HEK293 (cell line): ENCODE measurements at regions not wholly inside any gene's neighbourhood (a gene's known extent, or its start where the extent isn't known, plus 50 kb on each side); places are given as distances from the start of the nearest gene placed in this dataset.

ENCODE experiments used
- CTCF ChIA-PET: fragments of 350-600 bp; formaldehyde crosslinking; extraction: SDS; loops from one replicate; lab custom pipeline; 2021; ENCODE audit warnings: antibody characterized with exemption; lab: Yijun Ruan, JAX
- POLR2A ChIA-PET: fragments of 300-600 bp; formaldehyde crosslinking; extraction: SDS; loops from one replicate; lab custom pipeline; 2020; ENCODE audit warnings: antibody characterized with exemption, inconsistent platforms; lab: Yijun Ruan, JAX
- H3K27ac ChIP-seq: fragments of 200-500 bp; sonication (Bioruptor generic); 2 replicates; pipeline ENCODE4 v1.5.1; 2014; ENCODE audit warnings: low read depth, low read length, control low read depth, inconsistent platforms; ENCODE audit errors: extremely low read depth
- H3K36me3 ChIP-seq, 2 experiments: fragments of 200-500 bp in 1 of 2; sonication (Bioruptor generic) in 1 of 2; 1 replicate in 1 of 2; 2 replicates in 1 of 2; pipeline ENCODE4 v1.5.1; 2014 to 2017; ENCODE audit warnings: inconsistent platforms in 2 of 2, low read length in 2 of 2; ENCODE audit not compliant: control insufficient read depth in 2 of 2, insufficient read depth in 1 of 2
- H3K4me1 ChIP-seq: fragments of 200-500 bp; sonication (Bioruptor generic); 2 replicates; pipeline ENCODE4 v1.5.1; 2014; ENCODE audit warnings: mild to moderate bottlenecking, low read length, inconsistent platforms; ENCODE audit not compliant: control insufficient read depth, insufficient read depth
- H3K4me3 ChIP-seq: 2 replicates; pipeline ENCODE4 v1.5.1; 2011; ENCODE audit warnings: low read depth, mild to moderate bottlenecking, control low read depth, low read length, moderate library complexity
- H3K9me3 ChIP-seq: fragments of 200-500 bp; sonication (Bioruptor generic); 2 replicates; pipeline ENCODE4 v1.5.1; 2014; ENCODE audit warnings: low read depth, low read length, inconsistent platforms; ENCODE audit not compliant: control insufficient read depth, insufficient read depth
- AEBP2 ChIP-seq: fragments of 450-650 bp; formaldehyde crosslinking; IDR thresholded peaks from 2 replicates; pipeline ENCODE4 v1.5.1; 2016; ENCODE audit warnings: missing biosample characterization, missing genetic modification characterization, borderline replicate concordance
- CTCF ChIP-seq: fragments of 450-650 bp; formaldehyde crosslinking; IDR thresholded peaks from 2 replicates; pipeline ENCODE4 v1.5.1; 2016; ENCODE audit warnings: missing biosample characterization, missing genetic modification characterization
- HOXA7 ChIP-seq: sonication (generic); formaldehyde crosslinking; IDR thresholded peaks from 2 replicates; pipeline ENCODE4 v1.8.1; 2022; ENCODE audit warnings: missing genetic modification reagents, borderline replicate concordance
- MZF1 ChIP-seq: fragments of 450-650 bp; formaldehyde crosslinking; IDR thresholded peaks from 2 replicates; pipeline ENCODE4 v1.5.1; 2017; ENCODE audit warnings: missing biosample characterization, missing genetic modification characterization, borderline replicate concordance
- TRIM28 ChIP-seq: IDR thresholded peaks from 2 replicates; pipeline ENCODE4 v1.6.1; 2011; ENCODE audit warnings: low read length, control low read depth, borderline replicate concordance
- YY2 ChIP-seq: fragments of 450-650 bp; formaldehyde crosslinking; IDR thresholded peaks from 2 replicates; pipeline ENCODE4 v1.5.1; 2016; ENCODE audit warnings: missing biosample characterization, missing genetic modification characterization
- ZNF133 ChIP-seq: fragments of 450-650 bp; formaldehyde crosslinking; IDR thresholded peaks from 2 replicates; pipeline ENCODE4 v1.5.1; 2016; ENCODE audit warnings: missing biosample characterization, missing genetic modification characterization
- ZNF140 ChIP-seq: fragments of 450-650 bp; formaldehyde crosslinking; IDR thresholded peaks from 2 replicates; pipeline ENCODE4 v1.5.1; 2016; ENCODE audit warnings: missing biosample characterization, missing genetic modification characterization
- ZNF157 ChIP-seq: fragments of 450-650 bp; formaldehyde crosslinking; IDR thresholded peaks from 2 replicates; pipeline ENCODE4 v1.5.1; 2016; ENCODE audit warnings: missing biosample characterization, missing genetic modification characterization
- ZNF202 ChIP-seq: fragments of 450-650 bp; formaldehyde crosslinking; IDR thresholded peaks from 2 replicates; pipeline ENCODE4 v1.5.1; 2016; ENCODE audit warnings: missing biosample characterization, missing genetic modification characterization, borderline replicate concordance
- ZNF302 ChIP-seq: fragments of 450-650 bp; formaldehyde crosslinking; IDR thresholded peaks from 2 replicates; pipeline ENCODE4 v1.5.1; 2016; ENCODE audit warnings: missing biosample characterization, missing genetic modification characterization, low read depth
- ZNF311 ChIP-seq: fragments of 450-650 bp; formaldehyde crosslinking; IDR thresholded peaks from 2 replicates; pipeline ENCODE4 v1.5.1; 2017; ENCODE audit warnings: missing biosample characterization, missing genetic modification characterization, borderline replicate concordance
- ZNF394 ChIP-seq: fragments of 450-650 bp; formaldehyde crosslinking; IDR thresholded peaks from 2 replicates; pipeline ENCODE4 v1.5.1; 2016; ENCODE audit warnings: missing biosample characterization, missing genetic modification characterization, mild to moderate bottlenecking, moderate library complexity, borderline replicate concordance
- ZNF473 ChIP-seq: fragments of 450-650 bp; formaldehyde crosslinking; IDR thresholded peaks from 2 replicates; pipeline ENCODE4 v1.5.1; 2017; ENCODE audit warnings: missing biosample characterization, missing genetic modification characterization
- ZNF518A ChIP-seq: fragments of 450-650 bp; formaldehyde crosslinking; conservative IDR thresholded peaks from 2 replicates; pipeline ENCODE4 v1.5.1; 2016; ENCODE audit warnings: low read depth, missing biosample characterization, missing genetic modification characterization
- ZNF76 ChIP-seq: fragments of 450-650 bp; formaldehyde crosslinking; IDR thresholded peaks from 2 replicates; pipeline ENCODE4; 2016; ENCODE audit warnings: low read depth, missing biosample characterization, missing genetic modification characterization, borderline replicate concordance

GRCh38 chr9:17969232-17969631, 390.4 kb downstream of the SH3GL2 start:
- CTCF ChIA-PET = no interaction called here
- no peaks in the 10 kb centered on the region for H3K36me3 ChIP-seq

GRCh38 chr9:17970277-17970676, 391.4 kb downstream of the SH3GL2 start:
- no peaks in the 10 kb centered on the region for H3K36me3 ChIP-seq

More at GRCh38 chr9:17969232-17969631, 390.4 kb downstream of the SH3GL2 start:
- Histone ChIP-seq H3K4me3 (no peak overlapping the region), H3K27ac (no peak overlapping the region), H3K4me1 (no peaks in the 10 kb centered on the region), H3K9me3 (no peaks in the 10 kb centered on the region)
- POLR2A ChIA-PET = no interaction called here
- TF ChIP-seq ZNF76 = no peak
- no peak for TF ChIP-seq ZNF311 (tag by site-specific recombination)

More at GRCh38 chr9:17970277-17970676, 391.4 kb downstream of the SH3GL2 start:
- no peak overlapping the region for H3K4me3 ChIP-seq
- no peak overlapping the region for H3K27ac ChIP-seq
- CTCF ChIA-PET = no interaction called here
- TF ChIP-seq ZNF518A (no peak), YY2 (tag by site-specific recombination) (no peak), HOXA7 (CRISPR knock-in tag) (no peak), TRIM28 (no peak), ZNF202 (tag by site-specific recombination) (no peak), ZNF473 (tag by site-specific recombination) (no peak), ZNF140 (tag by site-specific recombination) (no peak), ZNF394 (tag by site-specific recombination) (no peak), ZNF302 (tag by site-specific recombination) (no peak), MZF1 (tag by site-specific recombination) (no peak), ZNF157 (tag by site-specific recombination) (no peak), ZNF133 (tag by site-specific recombination) (no peak), CTCF (tag by site-specific recombination) (no peak), AEBP2 (tag by site-specific recombination) (no peak)
- H3K9me3 ChIP-seq = no peaks in the 10 kb centered on the region
- POLR2A ChIA-PET = no interaction called here
- H3K4me1 ChIP-seq = no peaks in the 10 kb centered on the region
